Mesendoderm (in vitro differentiated cells): ENCODE measurements at regions not wholly inside any gene's neighbourhood (a gene's known extent, or its start where the extent isn't known, plus 50 kb on each side); places are given as distances from the start of the nearest gene placed in this dataset.

Source experiments
- DNase-seq: peaks from one replicate; pipeline ENCODE4 v3.0.0; 2013
- H2AK5ac ChIP-seq: 2 replicates; pipeline ENCODE4 v1.6.1; 2013; ENCODE audit warnings: low read length, inconsistent platforms
- H2BK120ac ChIP-seq: 2 replicates; pipeline ENCODE4 v1.6.1; 2013; ENCODE audit warnings: low read depth, mild to moderate bottlenecking, low read length, moderate library complexity, mixed read lengths
- H2BK15ac ChIP-seq: replicated peaks from 2 replicates; pipeline ENCODE4 v1.6.1; 2013; ENCODE audit warnings: low read depth, mild to moderate bottlenecking, moderate library complexity
- H2BK5ac ChIP-seq: 2 replicates; pipeline ENCODE4 v1.6.1; 2013; ENCODE audit warnings: low read length, inconsistent platforms
- H3K18ac ChIP-seq: 2 replicates; pipeline ENCODE4 v1.6.1; 2013; ENCODE audit warnings: mild to moderate bottlenecking, low read length, mixed read lengths
- H3K23ac ChIP-seq: one replicate; pipeline ENCODE4 v1.6.1; 2013; ENCODE audit warnings: low read length
- H3K27ac ChIP-seq: 2 replicates; pipeline ENCODE4 v1.5.1; 2013; ENCODE audit warnings: low read depth, mild to moderate bottlenecking, inconsistent platforms, low read length, moderate library complexity
- H3K27me3 ChIP-seq: 2 replicates; pipeline ENCODE4 v1.6.1; 2013; ENCODE audit warnings: low read length, control low read depth, mild to moderate bottlenecking, inconsistent platforms; ENCODE audit not compliant: insufficient read depth, poor library complexity
- H3K36me3 ChIP-seq: 2 replicates; pipeline ENCODE4 v1.6.1; 2013; ENCODE audit warnings: low read length, inconsistent platforms; ENCODE audit not compliant: control insufficient read depth, insufficient read depth
- H3K4ac ChIP-seq: one replicate; pipeline ENCODE4 v1.6.1; 2013; ENCODE audit warnings: low read depth, mild to moderate bottlenecking, low read length, moderate library complexity
- H3K4me1 ChIP-seq: 2 replicates; pipeline ENCODE4 v1.6.1; 2013; ENCODE audit warnings: low read depth, low read length, inconsistent platforms; ENCODE audit not compliant: control insufficient read depth
- H3K4me2 ChIP-seq: 2 replicates; pipeline ENCODE4 v1.6.1; 2013; ENCODE audit warnings: low read length
- H3K4me3 ChIP-seq: 2 replicates; pipeline ENCODE4 v1.5.1; 2013; ENCODE audit warnings: mild to moderate bottlenecking, low read length
- H3K56ac ChIP-seq: one replicate; pipeline ENCODE4 v1.6.1; 2013; ENCODE audit warnings: low read length
- H3K79me1 ChIP-seq: 2 replicates; pipeline ENCODE4 v1.6.1; 2013; ENCODE audit warnings: low read length, inconsistent platforms
- H3K79me2 ChIP-seq: 2 replicates; pipeline ENCODE4 v1.6.1; 2013; ENCODE audit warnings: mild to moderate bottlenecking, low read length; ENCODE audit not compliant: control insufficient read depth, insufficient read depth
- H3K9ac ChIP-seq: 2 replicates; pipeline ENCODE4 v1.6.1; 2013; ENCODE audit warnings: low read length, inconsistent platforms
- H4K5ac ChIP-seq: one replicate; pipeline ENCODE4 v1.6.1; 2013; ENCODE audit warnings: low read length
- H4K8ac ChIP-seq: one replicate; pipeline ENCODE4 v1.6.1; 2013; ENCODE audit warnings: low read depth, mild to moderate bottlenecking, control low read depth, low read length, moderate library complexity
- WGBS: extraction: QIAGEN DNeasy Blood & Tissue Kit; methylation state at CpG from one replicate; pipeline ENCODE4 v1.1.7; 2013; ENCODE audit warnings: low lambda C conversion rate, missing lambda C conversion rate; ENCODE audit not compliant: insufficient coverage; ENCODE audit errors: extremely low coverage; 5-methylcytosine and 5-hydroxymethylcytosine counted together

DNA sequence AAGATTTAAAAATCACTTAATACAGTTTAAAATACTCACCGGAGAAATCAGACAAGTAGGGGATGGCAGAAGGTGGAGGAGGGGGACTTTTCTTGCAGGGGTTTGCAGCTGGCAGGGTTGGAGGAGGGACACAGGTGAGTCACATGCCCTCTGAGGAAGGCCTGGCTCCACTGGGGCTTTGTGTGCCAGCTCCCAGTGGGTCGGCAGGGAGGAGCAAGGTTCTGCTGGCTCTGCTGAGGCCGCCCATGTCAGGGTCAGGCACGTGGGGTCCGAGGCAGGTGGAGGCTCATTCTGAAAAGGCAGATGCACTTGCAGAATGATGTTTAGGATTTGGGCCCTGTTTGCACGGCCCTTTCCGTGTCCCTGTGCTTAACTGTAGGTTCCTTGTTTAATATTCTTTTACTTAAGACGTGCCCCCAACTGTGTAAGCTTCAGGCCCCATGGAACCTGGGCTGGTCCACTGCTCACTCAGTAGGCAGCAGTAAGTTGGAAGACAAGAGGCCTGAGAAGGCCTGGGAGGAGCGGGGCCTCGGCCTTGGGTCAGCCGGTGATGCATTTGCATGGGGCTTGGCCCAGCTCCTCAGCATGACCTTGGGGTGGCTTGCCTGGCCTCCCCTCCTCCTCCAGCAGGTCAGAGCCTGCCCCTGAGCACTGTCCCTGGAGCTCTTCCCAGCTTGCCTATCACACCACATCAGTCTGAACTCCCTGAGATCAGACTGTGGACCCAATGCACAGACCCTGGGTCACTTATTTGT lies 141.0 kb downstream of the GLI2 start:
- WGBS, result no CpG with 5 or more reads among the region's 11 CpGs
- peak overlapping the region; percentile 48 for H3K23ac ChIP-seq

DNA sequence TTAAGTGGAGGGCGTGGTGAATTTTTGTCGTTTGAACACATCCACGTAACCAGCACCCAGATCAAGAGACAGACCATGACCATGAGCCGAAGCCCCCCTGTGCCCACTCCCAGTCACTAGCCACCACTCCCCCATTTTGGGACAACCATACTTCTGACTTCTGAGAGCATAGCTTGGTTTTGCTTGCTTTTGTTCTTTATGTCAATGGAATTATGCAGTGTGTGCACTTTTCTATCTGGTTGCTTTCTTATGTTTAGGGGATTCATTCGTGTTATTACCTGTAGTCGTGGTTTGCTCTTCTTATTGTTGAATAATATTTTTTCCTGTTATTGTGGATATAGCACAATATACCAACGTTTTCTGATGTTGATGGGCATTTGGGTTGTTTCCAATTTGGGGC lies 141.7 kb downstream of the GLI2 start:
- no peak overlapping the region for H3K27ac ChIP-seq
- no peaks in the 10 kb centered on the region for H3K4me1 ChIP-seq
- WGBS, result no CpG with 5 or more reads among the region's 7 CpGs
- no peaks in the 10 kb centered on the region for H3K36me3 ChIP-seq
- H2AK5ac ChIP-seq, result no peak overlapping the region
- H2BK15ac ChIP-seq, result no peak overlapping the region
- no peak overlapping the region for H4K8ac ChIP-seq
- no peak overlapping the region for H3K4me3 ChIP-seq
- no peak overlapping the region for H3K4ac ChIP-seq
- DNase-seq, result no peak
- no peak overlapping the region for H2BK120ac ChIP-seq
- no peak overlapping the region for H3K23ac ChIP-seq
- H2BK5ac ChIP-seq, result no peak overlapping the region
- H3K79me1 ChIP-seq, result peaks cover 19% of the 10 kb centered on the region
- H3K56ac ChIP-seq, result no peak overlapping the region
- no peak overlapping the region for H3K4me2 ChIP-seq
- H3K79me2 ChIP-seq, result no peaks in the 10 kb centered on the region
- no peaks in the 10 kb centered on the region for H3K27me3 ChIP-seq
- no peak overlapping the region for H3K18ac ChIP-seq
- no peak overlapping the region for H4K5ac ChIP-seq
- H3K9ac ChIP-seq, result no peak overlapping the region

More for the DNA sequence above, 141.0 kb downstream of the GLI2 start:
- Histone ChIP-seq H3K79me2 (peaks cover 2% of the 10 kb centered on the region), H3K56ac (no peak overlapping the region), H3K27me3 (no peaks in the 10 kb centered on the region), H4K8ac (no peak overlapping the region), H3K18ac (no peak overlapping the region), H2BK15ac (no peak overlapping the region), H2BK5ac (no peak overlapping the region), H3K36me3 (no peaks in the 10 kb centered on the region), H3K4me2 (no peak overlapping the region), H3K9ac (no peak overlapping the region), H2BK120ac (no peak overlapping the region), H3K79me1 (peaks cover 16% of the 10 kb centered on the region), H3K4ac (no peak overlapping the region), H4K5ac (no peak overlapping the region), H2AK5ac (no peak overlapping the region), H3K27ac (no peak overlapping the region), H3K4me3 (no peak overlapping the region), H3K4me1 (no peaks in the 10 kb centered on the region)
- no peak for DNase-seq

DNA sequence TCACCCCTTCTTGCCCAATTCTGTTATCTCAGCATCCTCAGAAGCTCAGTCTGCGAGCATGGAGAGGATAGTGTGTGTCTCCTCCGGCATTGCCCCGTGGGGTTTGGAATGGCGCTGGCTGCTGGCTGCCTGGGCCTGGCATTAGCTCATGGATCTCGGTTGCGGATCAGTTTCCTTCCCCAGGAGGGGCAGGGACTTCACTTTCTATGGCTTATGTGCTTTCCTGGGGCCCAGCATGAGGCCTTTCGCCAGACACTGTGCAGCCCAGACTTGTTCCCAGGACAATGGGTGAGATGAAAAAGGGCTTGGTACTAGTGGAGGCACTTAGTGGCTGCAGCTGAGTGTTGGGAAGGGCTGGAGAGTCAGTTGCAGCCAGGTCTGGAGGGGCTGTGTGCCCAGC lies 143.3 kb downstream of the GLI2 start:
- Histone ChIP-seq H3K79me2 (no peaks in the 10 kb centered on the region), H3K18ac (no peak overlapping the region), H2BK120ac (no peak overlapping the region), H3K27me3 (no peaks in the 10 kb centered on the region), H2BK15ac (no peak overlapping the region), H3K4ac (no peak overlapping the region), H3K4me2 (no peak overlapping the region), H4K5ac (no peak overlapping the region), H4K8ac (no peak overlapping the region), H3K4me3 (no peak overlapping the region), H3K9ac (no peak overlapping the region), H3K27ac (no peak overlapping the region), H3K56ac (no peak overlapping the region), H2AK5ac (no peak overlapping the region), H3K4me1 (no peaks in the 10 kb centered on the region), H3K23ac (no peak overlapping the region), H2BK5ac (no peak overlapping the region), H3K36me3 (no peaks in the 10 kb centered on the region), H3K79me1 (peaks cover 19% of the 10 kb centered on the region)
- WGBS, result no CpG with 5 or more reads among the region's 7 CpGs
- DNase-seq, result no peak

DNA sequence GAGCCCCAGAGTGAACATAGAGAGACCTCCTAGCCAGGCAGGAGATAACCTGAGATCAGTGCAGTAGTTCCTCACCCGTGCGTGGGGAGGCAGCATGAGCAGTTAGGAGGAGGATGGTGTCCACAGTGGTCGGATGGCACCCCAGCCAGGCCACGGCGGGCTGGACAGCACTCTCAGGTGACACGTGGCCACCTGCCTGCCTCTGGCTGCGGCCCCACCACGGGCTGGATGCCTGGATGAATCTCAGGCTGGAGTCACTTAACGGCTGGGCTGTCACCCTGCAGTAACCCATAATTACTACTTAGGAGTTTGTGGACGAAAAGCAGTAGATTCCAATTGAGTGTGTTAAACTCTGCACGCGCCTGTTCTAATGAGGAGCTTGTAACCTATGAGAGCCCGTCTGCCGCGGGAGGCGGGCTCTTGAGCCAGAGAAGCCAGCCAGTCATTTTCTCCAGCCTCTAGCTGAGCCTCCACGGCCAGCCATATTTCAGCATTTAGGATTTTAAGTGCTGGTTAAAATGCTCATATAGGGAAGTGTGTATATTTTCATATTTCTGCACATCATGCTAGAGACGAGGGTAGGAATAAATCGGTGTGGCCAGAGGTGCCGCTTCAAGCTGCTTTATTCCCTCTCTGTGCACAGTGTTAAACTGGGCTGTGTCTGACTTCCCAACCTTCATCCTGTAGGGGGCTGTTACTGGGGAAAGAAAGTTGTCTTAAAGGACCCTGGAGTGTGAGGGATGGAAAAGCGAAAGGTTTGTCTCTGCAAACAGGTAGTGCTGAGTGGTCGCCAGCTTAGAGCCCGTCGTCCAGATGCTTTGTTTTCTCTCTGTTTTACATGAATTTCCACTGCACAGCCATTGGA lies 144.0 kb downstream of the GLI2 start:
- DNase-seq, result no peak
- no peak overlapping the region for H3K18ac ChIP-seq
- H2BK5ac ChIP-seq, result no peak overlapping the region
- H3K56ac ChIP-seq, result no peak overlapping the region
- H3K79me2 ChIP-seq, result no peaks in the 10 kb centered on the region
- no peak overlapping the region for H3K4ac ChIP-seq
- H3K9ac ChIP-seq, result no peak overlapping the region
- H3K79me1 ChIP-seq, result peaks cover 21% of the 10 kb centered on the region
- H4K8ac ChIP-seq, result no peak overlapping the region
- H2BK120ac ChIP-seq, result no peak overlapping the region
- H4K5ac ChIP-seq, result no peak overlapping the region
- H3K4me3 ChIP-seq, result no peak overlapping the region
- no peaks in the 10 kb centered on the region for H3K4me1 ChIP-seq
- H3K27ac ChIP-seq, result no peak overlapping the region
- no peak overlapping the region for H2AK5ac ChIP-seq
- WGBS, result no CpG with 5 or more reads among the region's 24 CpGs
- H3K4me2 ChIP-seq, result no peak overlapping the region
- H3K36me3 ChIP-seq, result no peaks in the 10 kb centered on the region
- H2BK15ac ChIP-seq, result no peak overlapping the region
- no peaks in the 10 kb centered on the region for H3K27me3 ChIP-seq
- H3K23ac ChIP-seq, result no peak overlapping the region

DNA sequence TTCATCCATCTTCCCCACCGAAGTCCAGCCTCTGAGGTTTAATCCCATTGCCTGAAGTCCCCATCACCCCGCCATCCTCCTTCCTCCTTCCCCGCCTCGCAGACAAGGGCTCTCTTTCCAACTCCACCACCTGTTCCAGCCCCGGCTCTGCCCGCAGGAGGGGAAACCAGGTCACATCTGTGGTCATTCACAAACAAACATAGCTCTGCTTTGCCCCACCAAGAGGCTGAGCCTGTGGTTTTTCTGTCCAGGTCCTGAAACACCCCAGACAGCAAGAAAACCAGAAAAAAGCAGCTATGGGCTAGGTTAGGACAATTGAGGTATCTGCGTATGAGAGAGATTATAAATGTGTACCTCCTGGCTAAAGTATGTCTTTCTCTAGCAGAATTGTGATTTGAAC lies 144.7 kb downstream of the GLI2 start:
- Histone ChIP-seq H2BK120ac (no peak overlapping the region), H3K27me3 (no peaks in the 10 kb centered on the region), H3K36me3 (no peaks in the 10 kb centered on the region), H4K5ac (no peak overlapping the region), H2AK5ac (no peak overlapping the region), H2BK5ac (no peak overlapping the region), H3K4me3 (no peak overlapping the region), H3K18ac (no peak overlapping the region), H3K4me2 (no peak overlapping the region), H3K79me2 (peaks cover 2% of the 10 kb centered on the region), H3K9ac (no peak overlapping the region), H2BK15ac (no peak overlapping the region), H3K4ac (no peak overlapping the region), H3K23ac (no peak overlapping the region), H3K27ac (no peak overlapping the region), H3K79me1 (peaks cover 19% of the 10 kb centered on the region), H3K4me1 (no peaks in the 10 kb centered on the region), H3K56ac (no peak overlapping the region), H4K8ac (no peak overlapping the region)
- WGBS, result no CpG with 5 or more reads among the region's 7 CpGs
- no peak for DNase-seq
